GM23248 (cell line): ENCODE measurements at regions not wholly inside any gene's neighbourhood (a gene's known extent, or its start where the extent isn't known, plus 50 kb on each side); places are given as distances from the start of the nearest gene placed in this dataset.

ENCODE experiments used
- DNase-seq: peaks from one replicate; pipeline ENCODE4 v3.0.0-alpha.2; 2015
- H2AFZ ChIP-seq: fragments of 200-600 bp; sonication (generic); 2 replicates; pipeline ENCODE4 v1.6.1; 2016; ENCODE audit warnings: antibody characterized with exemption
- H3F3A ChIP-seq: fragments of 200-600 bp; sonication (generic); 2 replicates; pipeline ENCODE4 v1.6.1; 2016; ENCODE audit warnings: mild to moderate bottlenecking, antibody characterized with exemption, mixed run types; ENCODE audit not compliant: insufficient read depth
- H3K27ac ChIP-seq: fragments of 200-600 bp; sonication (generic); 2 replicates; pipeline ENCODE4 v1.5.1; 2016; ENCODE audit warnings: mild to moderate bottlenecking
- H3K27me3 ChIP-seq: fragments of 200-600 bp; sonication (generic); replicated peaks from 2 replicates; pipeline ENCODE4 v1.6.1; 2016; ENCODE audit warnings: mild to moderate bottlenecking; ENCODE audit not compliant: insufficient read depth
- H3K36me3 ChIP-seq: fragments of 200-600 bp; sonication (generic); 2 replicates; pipeline ENCODE4 v1.6.1; 2016; ENCODE audit warnings: low read depth, mild to moderate bottlenecking
- H3K4me1 ChIP-seq: fragments of 200-600 bp; sonication (generic); 2 replicates; pipeline ENCODE4 v1.6.1; 2016; ENCODE audit warnings: mild to moderate bottlenecking; ENCODE audit not compliant: insufficient read depth
- H3K4me2 ChIP-seq: fragments of 200-600 bp; sonication (generic); one replicate; pipeline ENCODE4 v1.6.1; 2016; ENCODE audit warnings: mild to moderate bottlenecking; ENCODE audit not compliant: unreplicated experiment
- H3K4me3 ChIP-seq: fragments of 200-600 bp; sonication (generic); 2 replicates; pipeline ENCODE4 v1.5.1; 2016; ENCODE audit warnings: mild to moderate bottlenecking
- H3K79me2 ChIP-seq: fragments of 200-600 bp; sonication (generic); 2 replicates; pipeline ENCODE4 v1.6.1; 2016; ENCODE audit warnings: mild to moderate bottlenecking; ENCODE audit not compliant: insufficient read depth
- H3K9ac ChIP-seq: fragments of 200-600 bp; sonication (generic); 2 replicates; pipeline ENCODE4 v1.6.1; 2016; ENCODE audit warnings: mild to moderate bottlenecking
- H3K9me2 ChIP-seq: fragments of 200-600 bp; sonication (generic); 2 replicates; pipeline ENCODE4 v1.6.1; 2016; ENCODE audit warnings: mixed run types, mild to moderate bottlenecking, moderate library complexity; ENCODE audit not compliant: insufficient read depth
- H3K9me3 ChIP-seq: fragments of 200-600 bp; sonication (generic); one replicate; pipeline ENCODE4 v1.6.1; 2017; ENCODE audit warnings: low read depth
- H4K20me1 ChIP-seq: fragments of 200-600 bp; sonication (generic); 2 replicates; pipeline ENCODE4 v1.6.0; 2016; ENCODE audit not compliant: insufficient read depth
- EZH2 ChIP-seq: fragments of 200-600 bp; sonication (generic); IDR thresholded peaks from 2 replicates; pipeline ENCODE4 v1.6.1; 2018; ENCODE audit warnings: antibody characterized with exemption, mild to moderate bottlenecking; ENCODE audit not compliant: insufficient read depth, poor library complexity, severe bottlenecking
- EZH2phosphoT487 ChIP-seq: fragments of 200-600 bp; sonication (generic); IDR thresholded peaks from 2 replicates; pipeline ENCODE4 v1.6.1; 2018; ENCODE audit warnings: antibody characterized with exemption, moderate library complexity, mild to moderate bottlenecking, low read depth; ENCODE audit not compliant: insufficient read depth
- WGBS, 2 experiments: methylation state at CpG; one replicate each; pipeline ENCODE4 v1.1.6; 2015 to 2017; ENCODE audit warnings: low lambda C conversion rate in 2 of 2, low coverage in 1 of 2; ENCODE audit errors: missing lambda C conversion rate in 2 of 2; 5-methylcytosine and 5-hydroxymethylcytosine counted together
- in situ Hi-C: fragments of 300-500 bp; cut with MboI; formaldehyde crosslinking; loops from 2 replicates; pipeline ENCODE4 v1.15.0; 2020

- Histone ChIP-seq H3K36me3 (no peaks in the 10 kb centered on the region), H3F3A (peaks cover 26% of the 10 kb centered on the region), H4K20me1 (no peaks in the 10 kb centered on the region), H3K9ac (no peak overlapping the region), H3K27ac (no peak overlapping the region), H3K79me2 (no peaks in the 10 kb centered on the region), H3K4me2 (no peak overlapping the region), H3K4me1 (peaks cover 21% of the 10 kb centered on the region), H3K4me3 (no peak overlapping the region), H3K27me3 (no peaks in the 10 kb centered on the region), H3K9me3 (no peaks in the 10 kb centered on the region), H2AFZ (no peak overlapping the region), H3K9me2 (no peaks in the 10 kb centered on the region)
- no peak for DNase-seq
- TF ChIP-seq EZH2 (no peak), EZH2phosphoT487 (no peak)
- 89 to 93% methylated on average over 10 of the region's 10 CpGs for WGBS, 2 experiments
- in situ Hi-C loops: no loop called here
Observed at GRCh38 chr15:58308742-58309355, 122.9 kb upstream of the LIPC start.

GRCh38 chr15:58309963-58310928 lies 121.5 kb upstream of the LIPC start:
- 90 to 92% methylated on average over 20 of the region's 20 CpGs for WGBS, 2 experiments
- Histone ChIP-seq H3K4me1 (peaks cover 21% of the 10 kb centered on the region), H3K27ac (no peak overlapping the region)

GRCh38 chr15:58311556-58311955 lies 120.2 kb upstream of the LIPC start:
- Histone ChIP-seq H3K27me3 (no peaks in the 10 kb centered on the region), H3K9ac (no peak overlapping the region), H3K36me3 (no peaks in the 10 kb centered on the region), H3K4me1 (peaks cover 18% of the 10 kb centered on the region), H4K20me1 (no peaks in the 10 kb centered on the region), H3K9me3 (no peaks in the 10 kb centered on the region), H3K79me2 (no peaks in the 10 kb centered on the region), H2AFZ (no peak overlapping the region), H3K27ac (no peak overlapping the region), H3K9me2 (no peaks in the 10 kb centered on the region), H3F3A (peaks cover 20% of the 10 kb centered on the region), H3K4me2 (no peak overlapping the region), H3K4me3 (no peak overlapping the region)
- WGBS, 2 experiments: 98 to 99% methylated on average over 4 of the region's 4 CpGs
- in situ Hi-C loops: no loop called here
- TF ChIP-seq EZH2phosphoT487 (no peak), EZH2 (no peak)
- DNase-seq: no peak

More at GRCh38 chr15:58309963-58310928, 121.5 kb upstream of the LIPC start:
- Histone ChIP-seq H3K79me2 (no peaks in the 10 kb centered on the region), H3K36me3 (no peaks in the 10 kb centered on the region), H3K4me2 (no peak overlapping the region), H3K9me3 (no peaks in the 10 kb centered on the region), H3K9ac (no peak overlapping the region), H3F3A (peaks cover 26% of the 10 kb centered on the region), H3K4me3 (no peak overlapping the region), H2AFZ (no peak overlapping the region), H3K27me3 (no peaks in the 10 kb centered on the region), H3K9me2 (no peaks in the 10 kb centered on the region), H4K20me1 (no peaks in the 10 kb centered on the region)
- TF ChIP-seq EZH2 (no peak), EZH2phosphoT487 (no peak)
- no peak for DNase-seq
- in situ Hi-C loops: no loop called here

- Histone ChIP-seq H3K9me2 (no peaks in the 10 kb centered on the region), H3K9ac (no peak overlapping the region), H3K36me3 (no peaks in the 10 kb centered on the region), H3K9me3 (no peaks in the 10 kb centered on the region), H3F3A (peaks cover 15% of the 10 kb centered on the region), H3K4me2 (no peak overlapping the region), H3K79me2 (no peaks in the 10 kb centered on the region), H2AFZ (no peak overlapping the region), H3K27ac (no peak overlapping the region), H3K27me3 (no peaks in the 10 kb centered on the region), H4K20me1 (no peaks in the 10 kb centered on the region), H3K4me1 (peaks cover 14% of the 10 kb centered on the region), H3K4me3 (no peak overlapping the region)
- no peak for DNase-seq
- 87 to 88% methylated on average over 5 of the region's 5 CpGs for WGBS, 2 experiments
- in situ Hi-C loops: no loop called here
- TF ChIP-seq EZH2: no peak
- no peak for TF ChIP-seq EZH2phosphoT487
Observed at GRCh38 chr15:58312031-58312430, 119.8 kb upstream of the LIPC start.
